H1 (cell line): ENCODE measurements at regions not wholly inside any gene's neighbourhood (a gene's known extent, or its start where the extent isn't known, plus 50 kb on each side); places are given as distances from the start of the nearest gene placed in this dataset.
A peak's percentile ranks its signal among the peaks of the same experiment; 100 is the strongest.

Experiments
- CTCF ChIA-PET: fragments of 300-600 bp; sonication (Branson Sonifier 250); formaldehyde crosslinking; loops from one replicate; lab custom pipeline; 2021; ENCODE audit not compliant: partially characterized antibody; lab: Charles Lee
- POLR2A ChIA-PET: fragments of 300-600 bp; sonication (Branson Sonifier 250); formaldehyde crosslinking; loops from one replicate; lab custom pipeline; 2021; ENCODE audit warnings: inconsistent platforms; ENCODE audit not compliant: partially characterized antibody; lab: Charles Lee
- DNase-seq, 2 experiments: peaks; one replicate each; pipeline versions ENCODE4 v3.0.0 to v3.0.0-alpha.2; 2010 to 2022; ENCODE audit warnings: low spot score in 2 of 2, low read depth in 1 of 2, mixed read lengths in 1 of 2
- FAIRE-seq: peaks from 2 replicates; lab custom pipeline; 2011; peaks lifted over from hg19 to GRCh38; lab: Jason Lieb, UNC
- H2AFZ ChIP-seq: 2 replicates; pipeline ENCODE4 v1.8.1; 2012; ENCODE audit warnings: low read length, inconsistent platforms
- H2AK5ac ChIP-seq: 2 replicates; pipeline ENCODE4 v1.6.1; 2013; ENCODE audit warnings: low read depth, low read length
- H2BK120ac ChIP-seq: replicated peaks from 2 replicates; pipeline ENCODE3; 2013; ENCODE audit warnings: low read depth, low read length, inconsistent platforms
- H2BK12ac ChIP-seq: 2 replicates; pipeline ENCODE4 v1.6.1; 2013; ENCODE audit warnings: low read depth, low read length
- H2BK15ac ChIP-seq: 2 replicates; pipeline ENCODE4 v1.6.1; 2013; ENCODE audit warnings: low read length
- H2BK20ac ChIP-seq: 2 replicates; pipeline ENCODE4 v1.6.1; 2013; ENCODE audit warnings: low read length
- H2BK5ac ChIP-seq: 2 replicates; pipeline ENCODE4 v1.6.1; 2013; ENCODE audit warnings: low read depth, low read length
- H3K14ac ChIP-seq: 2 replicates; pipeline ENCODE4 v1.6.1; 2013; ENCODE audit warnings: inconsistent platforms; ENCODE audit not compliant: insufficient read length
- H3K18ac ChIP-seq: 2 replicates; pipeline ENCODE4 v1.6.1; 2013; ENCODE audit warnings: low read length; ENCODE audit errors: extremely low read depth
- H3K23ac ChIP-seq: 2 replicates; pipeline ENCODE4 v1.6.1; 2013; ENCODE audit warnings: inconsistent platforms; ENCODE audit not compliant: insufficient read length
- H3K23me2 ChIP-seq: 2 replicates; pipeline ENCODE4 v1.6.1; 2013; ENCODE audit warnings: low read depth, low read length
- H3K27ac ChIP-seq: 2 replicates; pipeline ENCODE4 v1.6.1; 2011; ENCODE audit warnings: low read depth, low read length, inconsistent platforms
- H3K27me3 ChIP-seq, 4 experiments: replicated peaks in 1 of 4; 1 replicate in 1 of 4; 2 replicates in 3 of 4; pipeline versions ENCODE4 v1.6.1 to v1.8.1; 2011 to 2013; ENCODE audit warnings: low read length in 3 of 4, mild to moderate bottlenecking in 3 of 4, inconsistent platforms in 2 of 4, mixed read lengths in 2 of 4, moderate library complexity in 1 of 4; ENCODE audit not compliant: control insufficient read depth in 3 of 4, insufficient read depth in 3 of 4; ENCODE audit errors: extremely low read depth in 1 of 4
- H3K36me3 ChIP-seq, 4 experiments: 2 replicates each; pipeline versions ENCODE4 v1.6.1 to v1.8.1; 2011 to 2013; ENCODE audit warnings: mild to moderate bottlenecking in 4 of 4, low read length in 3 of 4, moderate library complexity in 2 of 4, control low read depth in 1 of 4, inconsistent platforms in 1 of 4; ENCODE audit not compliant: insufficient read depth in 4 of 4, control insufficient read depth in 2 of 4
- H3K4ac ChIP-seq: replicated peaks from 2 replicates; pipeline ENCODE3; 2013; ENCODE audit warnings: low read length, low read depth, mixed read lengths, inconsistent platforms; ENCODE audit not compliant: insufficient read length
- H3K4me1 ChIP-seq, 4 experiments: replicated peaks in 1 of 4; 1 replicate in 1 of 4; 2 replicates in 3 of 4; pipeline versions ENCODE4 v1.6.1 to v1.8.1; 2011 to 2013; ENCODE audit warnings: low read length in 3 of 4, inconsistent platforms in 2 of 4, mixed read lengths in 1 of 4; ENCODE audit not compliant: insufficient read depth in 4 of 4, control insufficient read depth in 3 of 4
- H3K4me2 ChIP-seq, 2 experiments: 2 replicates each; pipeline versions ENCODE4 v1.6.1 to v1.8.1; 2011 to 2013; ENCODE audit warnings: low read depth in 2 of 2, low read length in 2 of 2, control low read depth in 1 of 2, inconsistent platforms in 1 of 2, mild to moderate bottlenecking in 1 of 2; ENCODE audit not compliant: insufficient read depth in 1 of 2
- H3K4me3 ChIP-seq, 4 experiments: fragments of 200-600, 300-600 bp in 1 of 4; sonication (generic), shearing (Covaris generic), sonication (Bioruptor Twin) in 1 of 4; 2 replicates each; pipeline versions ENCODE4 v1.5.1 to v1.8.1; 2011 to 2016; ENCODE audit warnings: low read length in 4 of 4, low read depth in 3 of 4, control low read depth in 2 of 4, inconsistent platforms in 2 of 4, mild to moderate bottlenecking in 2 of 4, mixed read lengths in 1 of 4, moderate library complexity in 1 of 4; ENCODE audit not compliant: insufficient read depth in 2 of 4; ENCODE audit errors: extremely low read depth in 1 of 4
- H3K56ac ChIP-seq: replicated peaks from 2 replicates; pipeline ENCODE3; 2013; ENCODE audit warnings: low read depth, mild to moderate bottlenecking, mixed read lengths, low read length, inconsistent platforms; ENCODE audit not compliant: insufficient read length
- H3K79me1 ChIP-seq: 2 replicates; pipeline ENCODE4 v1.6.1; 2013; ENCODE audit warnings: low read depth, low read length, control low read depth
- H3K79me2 ChIP-seq, 2 experiments: 2 replicates each; pipeline versions ENCODE4 v1.6.1 to v1.8.1; 2012 to 2013; ENCODE audit warnings: low read length in 2 of 2, mild to moderate bottlenecking in 2 of 2, inconsistent platforms in 1 of 2; ENCODE audit not compliant: insufficient read depth in 2 of 2, control insufficient read depth in 1 of 2
- H3K9ac ChIP-seq, 4 experiments: replicated peaks in 1 of 4; 1 replicate in 1 of 4; 2 replicates in 3 of 4; pipeline versions ENCODE4 v1.6.1 to v1.8.1; 2011 to 2013; ENCODE audit warnings: low read depth in 3 of 4, low read length in 3 of 4, control low read depth in 2 of 4, mild to moderate bottlenecking in 2 of 4, moderate library complexity in 2 of 4, inconsistent platforms in 1 of 4; ENCODE audit errors: extremely low read depth in 1 of 4
- H3K9me3 ChIP-seq, 2 experiments: 2 replicates each; pipeline versions ENCODE4 v1.6.1 to v1.8.1; 2012 to 2013; ENCODE audit warnings: mild to moderate bottlenecking in 2 of 2, moderate library complexity in 2 of 2, control low read depth in 1 of 2, inconsistent platforms in 1 of 2, low read depth in 1 of 2, low read length in 1 of 2, mixed read lengths in 1 of 2; ENCODE audit not compliant: insufficient read depth in 2 of 2
- H4K20me1 ChIP-seq, 2 experiments: replicated peaks in 1 of 2; 2 replicates each; pipeline versions ENCODE3 to v1.8.1; 2011 to 2013; ENCODE audit warnings: inconsistent platforms in 2 of 2, low read length in 2 of 2, mild to moderate bottlenecking in 1 of 2; ENCODE audit not compliant: insufficient read depth in 2 of 2, control insufficient read depth in 1 of 2
- H4K5ac ChIP-seq: 2 replicates; pipeline ENCODE4 v1.6.1; 2013; ENCODE audit warnings: low read length, low read depth, mixed read lengths, inconsistent platforms; ENCODE audit not compliant: insufficient read length
- H4K8ac ChIP-seq: 2 replicates; pipeline ENCODE4 v1.8.0; 2013; ENCODE audit warnings: mild to moderate bottlenecking, moderate library complexity, low read length, inconsistent platforms; ENCODE audit not compliant: insufficient read depth; ENCODE audit errors: extremely low read depth
- H4K91ac ChIP-seq: replicated peaks from 2 replicates; pipeline ENCODE3; 2013; ENCODE audit warnings: low read length, mixed read lengths, inconsistent platforms; ENCODE audit not compliant: insufficient read length
- ASH2L ChIP-seq: fragments of 200-600, 300-600 bp; sonication (generic); IDR thresholded peaks from one replicate; pipeline ENCODE4 v1.7.1; 2017; ENCODE audit warnings: low read length
- CREB1 ChIP-seq: IDR thresholded peaks from 2 replicates; pipeline ENCODE4 v1.6.1; 2012; ENCODE audit warnings: inconsistent platforms
- JUN ChIP-seq: IDR thresholded peaks from 2 replicates; pipeline ENCODE4 v1.6.1; 2011; ENCODE audit warnings: low read depth, mild to moderate bottlenecking, improper control_type of control experiment, low read length
- NRF1 ChIP-seq: IDR thresholded peaks from 2 replicates; pipeline ENCODE4 v1.6.1; 2011; ENCODE audit warnings: mild to moderate bottlenecking, low read depth, low read length, improper control_type of control experiment
- RNF2 ChIP-seq: fragments of 200-900, 300-1000 bp; sonication (generic); IDR thresholded peaks from 2 replicates; pipeline ENCODE4 v1.7.1; 2016; ENCODE audit warnings: borderline replicate concordance, low read depth, mild to moderate bottlenecking, antibody characterized with exemption, low read length; ENCODE audit not compliant: poor library complexity, severe bottlenecking; ENCODE audit errors: missing control alignments
- SUZ12 ChIP-seq: fragments of 200-600 bp; sonication (generic); IDR thresholded peaks from 2 replicates; pipeline ENCODE4 v1.6.1; 2012; ENCODE audit warnings: mild to moderate bottlenecking, inconsistent platforms, low read length, moderate library complexity, mixed read lengths
- TAF7 ChIP-seq: optimal IDR thresholded peaks from 2 replicates; pipeline ENCODE3; 2011; ENCODE audit warnings: low read depth, mild to moderate bottlenecking, inconsistent platforms, low read length, moderate library complexity, borderline replicate concordance
- TBP ChIP-seq: IDR thresholded peaks from 2 replicates; pipeline ENCODE4 v1.6.1; 2011; ENCODE audit warnings: low read depth, low read length, improper control_type of control experiment
- WGBS, 2 experiments: shearing (Covaris generic) in 1 of 2; methylation state at CpG; one replicate each; pipeline versions ENCODE4 v1.1.6 to v1.1.7; 2013 to 2015; ENCODE audit warnings: low lambda C conversion rate in 2 of 2, mixed read lengths in 2 of 2, inconsistent platforms in 1 of 2, low coverage in 1 of 2, missing lambda C conversion rate in 1 of 2; ENCODE audit not compliant: insufficient replicate concordance in 2 of 2, insufficient coverage in 1 of 2, insufficient read length in 1 of 2; ENCODE audit errors: extremely low coverage in 1 of 2, missing lambda C conversion rate in 1 of 2; 5-methylcytosine and 5-hydroxymethylcytosine counted together
- TF ChIP-seq, protein P1 (sequence below), 3 experiments: IDR thresholded peaks; 1 replicate in 2 of 3; 2 replicates in 1 of 3; pipeline versions ENCODE4 v1.5.1 to v1.6.1; 2011; ENCODE audit warnings: low read length in 3 of 3, mild to moderate bottlenecking in 3 of 3, inconsistent platforms in 2 of 3, low read depth in 1 of 3, moderate library complexity in 1 of 3; ENCODE audit not compliant: insufficient read depth in 1 of 3; ENCODE audit errors: control extremely low read depth in 1 of 3
- TF ChIP-seq, protein P2 (sequence below): IDR thresholded peaks from 2 replicates; pipeline ENCODE4 v1.6.1; 2012; ENCODE audit warnings: inconsistent platforms

GRCh38 chr13:79674765-79675515 is 194.0 kb downstream of the NDFIP2 start:
- H3K9ac ChIP-seq: no peak overlapping the region
- no peak overlapping the region for H2BK5ac ChIP-seq
- no peak overlapping the region for H3K56ac ChIP-seq
- H3K23ac ChIP-seq: no peak overlapping the region
- no peak for DNase-seq
- H3K18ac ChIP-seq: no peak overlapping the region
- H2BK120ac ChIP-seq: no peak overlapping the region
- no peaks in the 10 kb centered on the region for H3K36me3 ChIP-seq
- H2AK5ac ChIP-seq: no peak overlapping the region
- H3K4me2 ChIP-seq: no peak overlapping the region
- no peak overlapping the region for H2BK20ac ChIP-seq
- H4K91ac ChIP-seq: no peak overlapping the region
- CTCF ChIA-PET: interaction anchor here (0.6 to 1.3 kb wide), 4 partner anchors 12 to 85 kb away, joined by 3 read pairs; no protein-coding TSS in a partner anchor
- no peaks in the 10 kb centered on the region for H3K4me1 ChIP-seq
- POLR2A ChIA-PET: no interaction called here
- H3K4ac ChIP-seq: no peak overlapping the region
- H4K5ac ChIP-seq: no peak overlapping the region
- H3K14ac ChIP-seq: no peak overlapping the region
- no peaks in the 10 kb centered on the region for H3K79me1 ChIP-seq
- no peak overlapping the region for H3K27ac ChIP-seq
- H3K79me2 ChIP-seq: no peaks in the 10 kb centered on the region
- WGBS, 2 experiments: 80% methylated on average over 5 of the region's 5 CpGs; no CpG with 5 or more reads in 1 of the 2 experiments
- H3K9me3 ChIP-seq: no peaks in the 10 kb centered on the region
- H4K20me1 ChIP-seq: no peaks in the 10 kb centered on the region
- H3K23me2 ChIP-seq: no peaks in the 10 kb centered on the region
- H3K4me3 ChIP-seq: no peak overlapping the region
- peak overlapping the region; percentile 14; the same call in 1 of the 2 replicates for H2AFZ ChIP-seq
- FAIRE-seq: no peak
- H3K27me3 ChIP-seq: no peaks in the 10 kb centered on the region
- no peak overlapping the region; the same call in 1 of the 2 replicates for H2BK15ac ChIP-seq
- no peak overlapping the region for H2BK12ac ChIP-seq
- no peak overlapping the region for H4K8ac ChIP-seq
- TF ChIP-seq TAF7 (no peak), TBP (no peak), ASH2L (no peak), SUZ12 (no peak), NRF1 (no peak), RNF2 (no peak), JUN (no peak), CREB1 (no peak)
- TF ChIP-seq, protein P1, sequence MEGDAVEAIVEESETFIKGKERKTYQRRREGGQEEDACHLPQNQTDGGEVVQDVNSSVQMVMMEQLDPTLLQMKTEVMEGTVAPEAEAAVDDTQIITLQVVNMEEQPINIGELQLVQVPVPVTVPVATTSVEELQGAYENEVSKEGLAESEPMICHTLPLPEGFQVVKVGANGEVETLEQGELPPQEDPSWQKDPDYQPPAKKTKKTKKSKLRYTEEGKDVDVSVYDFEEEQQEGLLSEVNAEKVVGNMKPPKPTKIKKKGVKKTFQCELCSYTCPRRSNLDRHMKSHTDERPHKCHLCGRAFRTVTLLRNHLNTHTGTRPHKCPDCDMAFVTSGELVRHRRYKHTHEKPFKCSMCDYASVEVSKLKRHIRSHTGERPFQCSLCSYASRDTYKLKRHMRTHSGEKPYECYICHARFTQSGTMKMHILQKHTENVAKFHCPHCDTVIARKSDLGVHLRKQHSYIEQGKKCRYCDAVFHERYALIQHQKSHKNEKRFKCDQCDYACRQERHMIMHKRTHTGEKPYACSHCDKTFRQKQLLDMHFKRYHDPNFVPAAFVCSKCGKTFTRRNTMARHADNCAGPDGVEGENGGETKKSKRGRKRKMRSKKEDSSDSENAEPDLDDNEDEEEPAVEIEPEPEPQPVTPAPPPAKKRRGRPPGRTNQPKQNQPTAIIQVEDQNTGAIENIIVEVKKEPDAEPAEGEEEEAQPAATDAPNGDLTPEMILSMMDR (IDR thresholded peaks at IDR 0.05; ENCODE audit: control extremely low read depth in 1 of 3, insufficient read depth in 1 of 3, low read depth in 1 of 3, low read length in 3 of 3): no peak
- TF ChIP-seq, protein P2, sequence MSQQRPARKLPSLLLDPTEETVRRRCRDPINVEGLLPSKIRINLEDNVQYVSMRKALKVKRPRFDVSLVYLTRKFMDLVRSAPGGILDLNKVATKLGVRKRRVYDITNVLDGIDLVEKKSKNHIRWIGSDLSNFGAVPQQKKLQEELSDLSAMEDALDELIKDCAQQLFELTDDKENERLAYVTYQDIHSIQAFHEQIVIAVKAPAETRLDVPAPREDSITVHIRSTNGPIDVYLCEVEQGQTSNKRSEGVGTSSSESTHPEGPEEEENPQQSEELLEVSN: no peak
